ENCODE measurements at regions not wholly inside any gene's neighbourhood (a gene's known extent, or its start where the extent isn't known, plus 50 kb on each side); places are given as distances from the start of the nearest gene placed in this dataset.

DNA sequence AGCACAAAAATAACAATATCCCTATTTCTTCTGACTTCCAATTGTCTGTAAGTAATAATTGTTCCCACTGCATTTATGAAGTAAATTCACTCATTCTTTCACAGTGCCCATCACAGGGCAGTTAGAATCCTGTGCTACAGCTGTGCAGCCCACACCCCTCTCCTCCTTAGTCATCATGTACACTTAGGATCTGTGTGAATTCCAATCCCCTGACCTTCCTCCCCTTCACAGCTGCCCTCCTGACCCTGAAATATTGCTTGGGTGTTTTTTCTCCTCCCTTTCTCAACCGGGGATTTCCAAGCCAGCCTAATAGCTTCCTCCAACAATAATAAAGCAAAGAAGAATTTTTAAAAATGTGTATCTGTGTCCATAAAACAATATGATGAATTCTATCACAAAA, 91.5 kb upstream of the BEND6 start:
- no peak for DNase-seq

DNA sequence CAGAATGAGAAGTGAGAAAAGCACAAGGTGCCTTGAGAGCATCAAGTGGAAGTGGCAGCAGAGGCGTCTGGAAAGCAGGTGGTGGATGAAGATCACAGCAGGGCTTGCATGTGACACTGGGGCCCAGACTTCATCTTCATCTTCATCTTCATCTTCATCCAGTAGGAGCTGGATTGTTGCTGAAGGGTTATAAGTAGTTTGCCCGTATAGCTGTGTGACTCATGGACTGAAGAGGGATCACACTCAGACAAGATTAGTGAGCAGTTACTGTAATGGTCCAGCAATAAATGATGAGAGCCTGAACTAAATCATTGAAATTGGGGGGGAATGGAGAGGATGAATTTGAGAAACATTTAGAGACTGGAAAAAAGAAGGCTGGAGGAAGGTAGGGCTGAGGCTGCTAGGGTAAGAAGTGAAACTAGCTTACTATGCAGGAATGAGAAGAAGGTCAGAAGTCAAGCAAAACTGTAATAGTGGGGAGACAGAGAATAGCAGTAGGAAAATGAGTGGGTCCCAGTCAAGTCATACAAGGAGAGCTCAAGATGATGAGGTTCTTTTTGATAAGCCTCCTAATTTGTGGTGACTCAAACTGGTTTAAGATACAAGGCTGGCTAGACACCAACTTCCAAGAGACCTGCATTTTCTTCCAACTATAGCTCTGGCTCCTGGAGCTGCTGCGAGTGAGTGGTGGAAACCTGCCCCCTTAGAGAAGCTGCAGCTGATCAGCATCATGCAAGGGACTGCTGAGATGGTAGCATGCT, 92.3 kb upstream of the BEND6 start:
- DNase-seq = no peak

DNA sequence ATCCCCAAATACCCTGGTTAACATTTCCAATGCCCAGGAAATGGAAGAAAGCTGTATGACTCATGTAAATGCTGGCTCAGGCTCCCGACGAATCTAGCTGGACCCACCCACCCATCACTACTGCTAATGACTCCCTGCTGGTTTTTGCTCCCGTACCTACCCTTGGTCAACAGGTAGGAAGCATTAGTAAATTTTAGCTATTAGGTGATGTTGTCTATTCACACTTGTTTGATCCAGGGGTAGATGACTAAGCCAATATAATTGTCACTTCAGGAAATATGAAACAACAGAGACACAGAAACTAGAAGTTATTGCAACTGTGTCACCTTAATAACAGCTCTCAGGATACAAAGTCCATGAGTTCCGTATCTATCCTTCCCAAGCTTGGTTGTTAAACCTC, 94.4 kb upstream of the BEND6 start:
- no peak for DNase-seq

DNA sequence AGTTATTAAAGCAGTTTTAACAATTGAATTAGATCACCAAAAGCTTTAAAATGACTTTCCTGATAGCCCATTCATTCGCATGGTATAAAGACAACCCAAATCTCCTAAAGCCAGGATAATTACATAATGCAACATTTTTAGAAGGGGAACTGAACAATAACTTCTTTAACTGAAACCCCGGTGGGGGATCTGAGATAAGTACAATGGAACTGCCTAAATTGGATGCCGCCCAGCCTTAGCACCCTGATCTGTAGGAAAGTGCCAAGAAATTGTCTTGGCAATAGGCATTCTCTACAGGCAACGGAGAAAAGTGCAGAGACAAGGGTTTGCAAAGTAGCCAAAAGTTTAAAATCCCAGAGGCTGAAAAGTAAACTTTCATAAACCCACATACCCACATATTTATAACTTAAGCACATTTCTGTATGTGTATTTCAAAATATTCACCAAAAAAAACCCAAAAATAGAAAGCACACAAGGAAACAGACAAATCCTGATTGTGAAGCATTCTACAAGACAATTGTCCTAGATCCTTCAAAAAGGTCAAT, 98.8 kb upstream of the BEND6 start:
- DNase-seq = no peak

DNA sequence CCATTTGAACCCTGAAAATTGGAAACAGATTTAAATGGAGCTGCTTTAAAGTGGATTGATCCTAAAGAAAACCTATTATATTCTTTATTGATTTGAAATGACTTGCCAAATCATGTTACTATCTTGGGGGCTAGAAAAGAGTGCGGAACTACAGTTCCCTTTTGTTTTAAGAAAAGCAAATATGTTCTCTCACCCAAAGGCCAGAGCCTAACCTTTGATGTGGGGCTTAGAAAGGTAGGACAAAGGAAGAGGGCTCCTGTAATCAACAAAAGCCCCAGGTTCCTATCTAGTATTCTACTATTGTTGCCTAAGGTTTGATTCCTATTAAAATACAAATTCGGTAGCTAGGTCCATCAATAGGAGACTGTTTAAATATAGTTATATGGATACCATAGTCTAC, 100.8 kb upstream of the BEND6 start:
- no peak for DNase-seq

DNA sequence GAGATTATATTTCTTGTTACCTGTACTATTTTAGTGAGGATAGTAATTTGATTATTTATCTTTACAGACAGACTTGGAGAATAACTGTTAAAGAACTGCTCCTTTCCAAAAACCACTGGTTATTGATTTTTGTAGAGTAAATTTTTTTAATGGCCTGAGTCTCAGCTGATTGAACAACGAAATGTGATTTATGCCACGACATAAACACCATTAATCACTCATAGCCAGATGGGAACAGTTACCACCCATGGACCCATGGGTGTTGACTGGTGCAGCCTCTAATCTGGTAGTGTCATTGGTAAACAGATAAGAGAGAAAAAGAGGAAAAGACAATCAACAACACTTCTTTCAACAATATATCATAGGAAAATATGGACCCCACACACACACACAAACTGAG, 101.4 kb upstream of the BEND6 start:
- no peak for DNase-seq

DNA sequence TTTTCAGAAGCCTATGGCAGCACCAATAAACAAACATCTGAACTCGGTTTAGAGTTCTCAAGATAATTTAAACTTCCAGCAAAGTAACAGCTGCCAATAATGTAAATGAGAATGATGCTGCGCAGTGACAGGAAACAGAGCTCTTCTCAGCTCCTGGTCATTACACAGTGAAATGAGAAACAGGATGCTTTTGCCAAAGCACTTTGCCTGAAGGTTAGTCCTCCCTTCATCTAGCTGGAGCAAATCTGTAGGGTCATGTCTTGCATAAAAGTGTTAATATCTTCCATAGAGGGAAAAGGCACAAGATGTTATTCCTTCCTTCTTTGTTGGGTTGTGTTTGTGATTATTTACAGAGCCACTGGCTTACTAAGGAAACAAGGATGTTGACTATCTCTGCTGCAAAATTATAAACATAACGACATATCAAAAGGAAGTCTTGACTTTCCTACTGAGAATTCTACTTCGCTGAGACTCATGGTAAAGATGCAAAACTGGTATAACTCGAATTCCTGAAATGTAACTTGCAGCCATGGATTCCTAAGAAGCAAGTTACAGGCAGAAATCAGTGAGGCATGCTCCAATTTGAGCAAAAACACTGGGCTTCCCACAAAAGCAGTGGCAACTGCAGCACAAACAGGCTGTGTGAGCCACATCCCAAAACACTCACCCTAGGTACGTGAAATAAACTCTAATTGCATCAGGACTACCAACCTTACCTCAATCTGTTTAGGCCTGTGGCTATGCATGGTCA, 102.5 kb upstream of the BEND6 start:
- no peak for DNase-seq

DNA sequence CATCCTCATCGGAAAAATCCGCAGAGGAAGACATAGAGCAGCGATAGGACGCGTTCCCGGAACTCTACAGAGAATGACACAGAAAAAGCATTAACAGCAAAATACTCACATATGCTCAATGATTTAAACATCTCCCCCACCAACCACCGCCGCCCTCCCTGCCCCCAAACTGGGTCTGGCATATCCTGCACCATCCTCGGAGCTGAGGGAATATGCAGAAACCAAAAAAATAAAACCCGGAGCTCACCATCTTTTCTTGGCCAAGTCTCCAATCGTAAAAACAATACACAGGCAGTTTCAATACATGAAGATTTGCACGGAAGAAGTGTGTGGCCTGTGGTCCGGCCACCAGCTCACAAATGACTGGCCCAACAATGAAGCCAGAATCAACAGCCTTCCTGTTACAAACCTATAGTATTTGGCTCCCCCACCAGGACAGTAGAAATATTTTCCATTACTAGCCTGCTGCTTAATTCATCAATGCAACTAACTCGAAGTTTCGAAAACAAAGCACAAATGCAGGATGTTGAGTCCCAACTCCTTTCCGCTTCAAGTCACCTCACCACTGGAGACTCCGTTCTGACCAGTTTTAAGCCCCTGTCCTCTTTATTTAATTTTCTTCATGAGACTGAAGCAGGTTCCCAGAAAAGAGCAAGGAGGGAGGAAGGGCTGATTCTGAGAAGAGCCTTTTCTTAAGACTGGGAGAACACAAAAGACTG, 103.2 kb upstream of the BEND6 start:
- DNase-seq = peak; percentile 39

DNA sequence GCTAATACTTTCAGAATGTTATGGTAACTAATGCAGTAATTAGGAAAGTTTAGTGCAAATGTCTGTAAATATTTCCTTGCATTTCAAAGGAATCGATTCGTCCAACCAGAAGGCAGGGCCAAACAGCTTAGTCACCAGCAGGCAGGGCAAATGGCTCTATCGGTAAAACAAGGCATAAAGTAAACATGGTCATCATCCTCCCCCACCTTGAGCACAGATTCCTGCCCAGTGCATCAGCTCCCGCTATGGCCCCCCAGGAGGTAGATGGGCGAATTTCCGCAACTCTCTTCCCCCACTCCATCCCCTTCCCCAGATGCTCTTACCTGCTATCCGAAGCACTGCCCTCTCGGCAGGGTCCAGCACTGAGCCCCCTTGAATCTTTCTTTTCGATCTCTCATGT, 103.8 kb upstream of the BEND6 start:
- DNase-seq = no peak

DNA sequence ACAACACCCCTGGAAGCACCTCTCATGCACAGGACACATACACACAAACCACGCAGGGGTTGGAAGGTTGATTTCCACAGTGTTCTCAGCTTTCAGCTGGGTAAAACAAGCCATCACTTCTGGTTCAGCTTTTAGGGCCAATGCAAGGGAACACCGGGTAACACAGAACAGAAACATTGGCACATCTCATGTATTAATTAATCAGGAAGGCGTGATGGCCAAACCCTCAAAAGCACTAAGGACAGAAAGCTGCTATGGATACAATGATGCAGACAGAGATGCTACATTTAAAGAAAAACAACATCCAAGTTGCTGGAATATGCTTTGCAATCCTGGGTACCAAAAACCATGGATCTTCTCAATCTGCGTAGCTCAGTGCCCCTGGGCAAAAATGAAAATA, 104.3 kb upstream of the BEND6 start:
- DNase-seq = no peak

DNA sequence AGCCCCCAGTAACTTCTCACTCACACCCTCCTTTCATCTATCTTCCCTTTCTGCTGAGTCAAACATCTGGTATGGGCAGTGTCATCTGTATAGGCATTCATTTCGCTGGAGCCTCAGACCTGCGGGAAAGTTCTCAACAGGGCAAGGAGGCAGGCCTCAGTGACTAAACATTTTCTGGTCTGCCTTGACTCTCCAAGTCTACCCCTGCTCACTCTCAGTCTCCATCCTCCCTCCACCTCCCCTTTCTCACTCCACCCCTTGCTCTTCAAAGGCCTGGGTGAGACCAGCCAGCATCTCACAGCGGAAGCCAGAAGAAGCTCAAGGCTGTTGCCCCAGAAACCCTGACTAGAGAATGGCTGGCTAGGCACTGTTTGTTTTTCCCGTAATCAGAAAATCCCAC, 105.0 kb upstream of the BEND6 start:
- DNase-seq = no peak

DNA sequence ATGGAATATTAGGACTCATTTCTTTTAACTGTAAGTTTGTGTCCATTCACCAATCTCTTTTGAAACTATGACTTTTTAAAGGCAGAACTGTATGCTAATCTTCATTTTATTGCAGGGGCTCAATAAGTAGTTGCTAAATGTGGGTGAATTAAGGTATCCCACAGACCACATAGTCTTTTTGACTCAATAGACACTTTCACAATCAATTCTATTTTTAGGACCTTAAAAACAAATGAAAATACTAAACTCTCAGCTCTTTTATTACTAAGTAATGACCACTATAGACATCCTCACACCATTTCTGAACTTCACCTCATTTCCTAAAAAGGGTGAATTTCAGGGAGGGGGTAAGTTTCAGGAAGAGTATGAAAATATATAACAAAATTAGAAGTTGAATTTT, 106.8 kb upstream of the BEND6 start:
- no peak for DNase-seq

DNA sequence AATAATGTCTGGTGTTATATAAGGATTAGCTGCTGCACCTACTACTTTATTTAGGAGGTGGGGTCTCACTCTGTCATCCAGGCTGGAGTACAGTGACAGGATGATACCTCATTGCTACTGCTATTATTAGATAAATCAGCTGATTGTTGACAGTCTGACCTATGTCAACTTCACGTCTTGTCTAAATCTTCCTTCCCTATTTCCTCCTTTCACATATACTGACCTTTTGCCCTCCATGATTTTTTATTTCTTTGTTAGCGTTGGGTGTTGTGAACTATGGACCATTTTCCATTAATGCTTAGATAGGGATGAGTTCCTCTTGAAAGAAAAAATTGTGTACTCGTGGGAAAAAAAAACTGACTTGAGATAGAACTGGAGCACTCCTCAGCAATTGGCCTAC, 109.9 kb upstream of the BEND6 start:
- no peak for DNase-seq

DNA sequence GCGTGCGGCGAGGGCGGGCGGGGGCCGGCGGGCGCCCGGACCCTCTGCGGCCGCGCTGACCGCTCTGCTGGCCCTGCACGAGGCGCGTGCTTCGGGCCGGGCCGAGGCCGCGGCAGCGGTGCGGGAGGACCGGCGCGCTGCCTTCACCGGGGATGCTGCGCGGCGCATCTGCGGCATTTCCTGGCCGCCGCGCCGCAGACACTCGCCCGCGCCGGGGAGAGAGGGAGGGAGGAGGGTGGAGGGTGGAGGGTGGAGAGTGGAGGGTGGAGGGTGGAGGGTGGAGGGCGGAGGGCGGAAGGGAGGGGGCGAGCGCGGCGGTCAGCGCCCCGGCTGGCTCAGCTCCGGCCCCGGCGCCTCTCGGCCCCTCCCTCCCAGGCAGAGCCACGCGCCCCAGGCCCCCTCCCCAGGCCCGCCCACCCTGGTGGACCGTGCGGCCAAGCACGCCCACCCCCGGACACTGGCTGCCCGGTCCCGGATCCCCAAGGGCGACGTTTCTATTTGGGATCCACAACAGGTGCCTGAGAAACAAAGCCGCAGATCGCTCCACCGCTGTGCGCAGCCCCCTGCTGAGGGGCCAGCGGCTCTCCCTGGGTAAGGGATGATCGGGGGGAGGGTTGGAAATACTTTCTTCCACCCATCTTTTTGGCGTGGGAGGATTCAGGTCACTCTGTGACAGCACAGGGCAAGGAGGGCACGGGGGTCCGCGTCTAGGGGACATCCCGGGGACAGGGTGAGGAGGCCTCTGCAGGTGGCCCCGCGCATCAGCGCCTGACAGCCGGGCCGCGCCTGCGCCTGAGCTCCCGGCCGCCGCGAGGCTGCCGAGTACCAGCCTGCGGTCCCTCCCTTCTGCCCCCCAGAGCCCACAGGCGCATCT, 111.2 kb upstream of the BEND6 start:
- peak; percentile 75 for DNase-seq

DNA sequence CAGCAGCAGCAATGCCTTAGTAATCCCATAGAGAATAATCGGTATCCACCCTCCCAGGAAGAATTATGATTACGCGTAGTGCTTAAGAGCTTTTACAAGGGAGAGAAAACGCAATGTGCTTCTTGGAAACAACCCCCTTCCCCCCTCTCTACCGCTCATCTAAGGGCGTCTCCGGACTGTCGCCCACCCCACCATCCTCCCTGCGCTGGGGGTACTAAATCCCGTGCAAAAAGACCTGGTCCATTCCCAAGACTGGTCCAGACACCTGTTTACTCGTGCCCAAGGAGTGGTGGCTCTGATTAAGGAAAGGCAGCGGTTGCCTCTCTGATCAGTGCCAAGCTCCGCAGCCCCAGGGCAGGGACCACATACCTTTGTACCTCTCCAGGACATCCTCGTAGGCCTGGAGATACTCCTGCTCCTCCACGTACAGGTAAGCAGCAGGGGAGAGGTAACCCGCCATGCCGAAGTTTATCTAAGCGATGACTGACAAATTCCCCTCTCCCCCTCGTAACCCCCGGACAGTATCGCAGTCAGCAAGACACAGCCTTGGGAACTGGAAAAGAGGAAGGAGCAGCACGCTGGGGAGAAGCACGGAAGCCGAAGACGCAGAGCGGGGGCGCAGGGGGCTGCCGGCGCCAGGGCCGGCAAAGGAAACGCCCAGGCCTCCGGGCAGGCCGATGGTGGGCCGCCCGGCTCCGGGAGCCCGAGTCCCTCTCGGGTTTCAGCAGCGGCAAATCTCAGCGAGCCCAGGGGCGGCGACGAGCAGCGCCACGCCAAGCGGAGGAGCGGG, 112.0 kb upstream of the BEND6 start:
- DNase-seq = peak; percentile 17

DNA sequence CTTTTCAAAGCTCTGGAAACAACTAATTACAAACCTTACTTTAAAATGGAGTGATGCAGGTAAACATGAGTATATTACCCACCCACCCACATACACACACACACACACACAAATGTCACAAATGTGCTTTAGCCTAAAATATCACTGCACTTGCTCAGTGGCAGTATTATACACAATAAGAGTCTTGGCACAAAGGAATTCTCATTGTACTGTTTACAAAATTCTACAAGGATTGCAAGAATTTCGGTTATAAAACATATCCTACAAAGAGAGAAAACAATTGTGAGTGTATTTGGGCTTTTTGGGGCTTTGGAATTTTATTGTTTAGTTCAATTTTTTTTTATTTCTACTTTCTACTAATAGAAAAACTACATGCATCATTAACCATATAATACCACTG, 113.2 kb upstream of the BEND6 start:
- no peak for DNase-seq

DNA sequence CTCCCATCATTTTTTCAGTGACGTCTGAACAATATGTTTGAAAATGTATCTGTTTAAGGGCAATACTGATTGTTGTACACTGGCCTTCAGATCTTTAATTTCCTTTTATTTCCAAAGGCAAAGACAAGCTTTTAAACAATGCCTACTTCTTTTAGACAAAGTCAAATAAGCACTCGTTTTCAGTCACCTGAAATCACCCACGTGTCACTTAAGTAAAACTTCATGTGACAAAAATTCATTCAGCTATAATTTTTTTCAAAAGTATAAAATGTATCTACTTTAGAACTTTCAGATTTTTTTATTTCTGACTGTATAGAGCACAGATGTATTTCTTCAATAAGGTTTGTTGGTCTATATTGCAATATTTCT, 113.5 kb upstream of the BEND6 start:
- no peak for DNase-seq

DNA sequence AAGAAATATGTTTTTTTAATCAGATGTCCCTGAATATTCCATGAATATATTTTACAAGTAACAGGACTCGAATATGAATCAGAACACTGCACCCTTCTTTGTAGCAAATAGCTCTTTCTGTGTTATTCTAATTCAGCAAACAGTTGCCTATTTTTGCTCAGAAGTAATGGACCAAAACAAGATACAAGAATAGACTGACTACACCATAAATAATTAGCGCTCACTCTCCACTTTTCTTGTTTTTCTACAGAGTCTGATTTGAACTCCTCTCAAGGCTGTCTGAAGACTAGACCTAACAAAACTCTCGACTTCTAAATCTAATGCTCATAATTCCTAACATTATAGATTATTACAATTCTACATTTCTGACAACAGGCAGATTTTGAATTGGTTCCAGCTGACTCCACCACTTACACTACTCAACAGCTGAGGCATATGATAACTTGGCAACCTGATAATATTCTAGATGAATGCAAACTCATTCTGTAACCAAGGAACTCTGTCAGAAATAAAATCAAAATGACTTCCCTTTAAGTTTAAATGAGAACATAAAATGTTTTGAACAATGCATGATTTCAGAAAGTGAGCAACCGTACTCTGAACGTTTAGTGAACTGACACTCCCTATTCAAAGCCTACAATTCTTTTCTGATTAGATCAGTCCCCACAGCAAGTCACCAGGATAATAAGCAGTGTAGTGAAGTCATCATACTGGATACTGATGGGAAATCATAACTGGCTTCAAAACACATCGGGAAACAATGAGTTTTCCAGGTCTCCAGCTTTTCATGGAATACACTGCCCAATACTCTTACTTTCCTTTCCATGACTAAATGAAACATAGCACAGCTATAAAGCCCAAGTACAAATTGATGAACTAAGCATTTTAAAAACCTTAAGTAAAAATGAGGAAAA, 114.2 kb upstream of the BEND6 start:
- no peak for DNase-seq

DNA sequence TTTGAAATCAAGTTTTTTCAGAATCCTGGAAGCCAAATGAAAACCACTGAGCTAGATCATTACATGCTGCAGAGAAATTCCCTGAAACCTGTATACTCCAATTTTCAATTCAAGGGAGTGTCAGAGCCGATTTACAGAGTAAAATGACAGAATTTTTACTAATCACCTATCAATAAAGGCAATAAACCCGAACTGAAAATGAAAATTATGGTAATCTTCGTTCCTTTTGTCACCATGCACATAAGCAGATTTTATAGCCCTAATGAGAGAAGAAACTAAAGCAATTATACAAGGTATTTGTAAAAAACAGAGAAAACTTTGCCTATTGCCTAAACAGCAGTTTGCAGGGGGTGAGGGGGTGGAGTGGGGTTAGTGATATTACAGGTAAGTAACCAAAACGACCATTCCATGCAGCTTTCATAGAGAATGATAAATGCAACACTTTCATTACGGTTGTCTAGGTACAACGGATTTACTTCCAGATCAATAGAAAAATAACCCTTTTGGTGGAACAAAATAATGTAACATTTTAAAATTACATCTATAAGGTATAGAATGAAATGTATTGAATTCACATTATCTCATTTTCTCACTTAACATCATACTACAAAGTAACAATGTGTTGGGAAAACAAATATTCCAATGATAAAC, 115.2 kb upstream of the BEND6 start:
- no peak for DNase-seq

DNA sequence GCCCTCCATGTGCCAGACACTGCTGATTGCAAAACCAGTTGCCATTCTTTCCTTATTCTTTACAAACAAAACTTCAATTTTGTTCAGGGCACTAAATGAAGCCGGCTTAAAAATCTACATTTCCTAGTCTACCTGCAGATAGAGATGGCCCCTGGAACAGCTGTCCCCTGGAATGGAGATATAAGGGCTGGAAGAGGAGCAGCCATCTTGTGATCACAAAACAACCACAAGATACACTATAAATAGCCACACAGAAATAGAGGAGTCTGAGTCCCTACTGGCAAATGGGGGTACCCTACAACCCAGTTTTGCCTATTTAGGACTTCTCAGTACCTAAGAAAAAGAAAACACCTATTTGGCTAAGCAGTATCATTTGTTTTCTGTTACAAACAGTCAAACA, 115.9 kb upstream of the BEND6 start:
- DNase-seq = no peak
